Body of pancreas (tissue), 4 donors: ENCODE measurements at regions not wholly inside any gene's neighbourhood (a gene's known extent, or its start where the extent isn't known, plus 50 kb on each side); places are given as distances from the start of the nearest gene placed in this dataset.

ENCODE experiments used
- ATAC-seq: fragments of 150-250 bp; one replicate; pipeline ENCODE4 v1.9.1; 2016
- DNase-seq, 4 donors: peaks; one replicate each; pipeline ENCODE4 v3.0.0-alpha.2; 2019
- H3K27ac ChIP-seq, 4 donors: fragments of 200-600 bp; sonication (generic); 1 replicate in 3 of 4; 2 replicates in 1 of 4; pipeline versions ENCODE4 v1.5.1 to v1.6.1; 2016 to 2019; ENCODE audit warnings: mild to moderate bottlenecking in 1 of 4, mixed read lengths in 1 of 4, moderate library complexity in 1 of 4
- H3K27me3 ChIP-seq, 2 donors: fragments of 200-600 bp; sonication (generic); one replicate each; pipeline ENCODE4 v1.6.0; 2016; ENCODE audit warnings: mild to moderate bottlenecking in 1 of 2
- H3K36me3 ChIP-seq, 2 donors: fragments of 200-600 bp; sonication (generic); replicated peaks in 1 of 2; 2 replicates each; pipeline ENCODE4 v1.5.1; 2016; ENCODE audit warnings: low read depth in 2 of 2; ENCODE audit not compliant: insufficient read depth in 1 of 2
- H3K4me1 ChIP-seq: fragments of 200-600 bp; sonication (generic); one replicate; pipeline ENCODE4 v1.6.0; 2016
- H3K4me3 ChIP-seq, 2 donors: fragments of 200-600 bp; sonication (generic); 1 replicate in 1 of 2; 2 replicates in 1 of 2; pipeline ENCODE4 v1.5.1; 2016 to 2019
- H3K9me3 ChIP-seq, 3 donors: fragments of 200-600 bp; sonication (generic); 1 replicate in 2 of 3; 2 replicates in 1 of 3; pipeline ENCODE4 v1.5.1; 2016
- CTCF ChIP-seq, 7 experiments: fragments of 450-650 bp in 4 of 7; fragments of 200-600 bp in 3 of 7; sonication (generic) in 3 of 7; IDR thresholded peaks; one replicate each; pipeline ENCODE4 v1.5.1; 2016 to 2019; ENCODE audit warnings: antibody characterized with exemption in 7 of 7
- POLR2A ChIP-seq, 3 donors: fragments of 450-650 bp; IDR thresholded peaks; one replicate each; pipeline ENCODE4 v1.6.1; 2016; ENCODE audit warnings: antibody characterized with exemption in 3 of 3, mild to moderate bottlenecking in 2 of 3
- WGBS, 2 donors: methylation state at CpG; one replicate each; pipeline ENCODE4 v1.1.5; 2017; 5-methylcytosine and 5-hydroxymethylcytosine counted together
- intact Hi-C: fragments of 100-400 bp; cut with DNase I; formaldehyde crosslinking; loops from one replicate; pipeline ENCODE4 v1.15.1; 2023

DNA sequence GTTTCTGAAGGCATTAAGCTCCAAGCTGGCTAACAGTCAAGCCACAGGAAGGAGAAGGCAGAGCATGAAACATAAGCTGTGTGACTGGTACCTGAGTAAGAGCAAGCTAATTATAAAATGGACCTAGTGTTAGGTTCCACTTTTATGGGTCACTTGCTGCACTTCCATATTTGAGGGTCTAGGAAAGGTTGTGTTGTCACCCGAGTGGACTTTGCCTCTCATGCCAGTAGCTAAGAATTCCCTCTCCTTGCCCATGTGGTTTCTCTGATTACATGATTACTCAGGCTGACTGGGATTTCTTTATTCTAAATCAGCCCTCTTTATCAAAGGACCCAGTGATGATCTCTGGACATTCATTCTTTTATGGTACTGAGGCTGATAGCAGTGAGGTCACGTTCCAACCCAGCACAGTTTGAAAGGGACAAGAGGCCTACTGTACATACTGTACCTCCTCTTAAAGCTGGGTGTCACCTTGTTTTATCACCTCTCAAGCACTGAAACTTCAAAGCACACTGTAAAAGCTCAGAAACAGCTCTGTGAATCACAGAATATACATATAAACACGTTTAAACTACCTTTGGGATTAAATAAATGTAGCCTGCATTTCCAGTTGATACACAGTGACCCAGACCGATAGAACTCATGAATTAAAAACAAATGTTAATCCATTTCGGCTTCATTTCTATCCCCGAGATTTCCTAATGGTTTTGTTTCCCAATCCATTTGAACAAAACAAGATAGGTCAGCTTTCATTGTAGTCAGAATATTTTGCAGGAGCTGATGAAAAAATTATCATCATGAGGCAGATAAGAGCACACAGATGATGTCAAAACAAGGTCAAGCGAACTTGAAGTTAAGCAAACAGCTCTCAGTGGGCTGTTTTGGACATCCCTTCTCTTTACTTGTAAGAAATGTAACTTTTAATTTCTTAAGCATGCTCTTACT is 96.5 kb downstream of the ALDH8A1 start:
- Histone ChIP-seq H3K27me3 (no peaks in the 10 kb centered on the region), H3K36me3 (no peaks in the 10 kb centered on the region), H3K4me3 (no peak overlapping the region), H3K4me1 (peaks cover 4% of the 10 kb centered on the region), H3K9me3 (no peaks in the 10 kb centered on the region), H3K27ac (no peak overlapping the region)
- DNase-seq, result no peak
- peak; percentile 12 for ATAC-seq
- intact Hi-C loops, result no loop called here
- 49 to 57% methylated on average over 7 of the region's 7 CpGs for WGBS, 2 donors
- TF ChIP-seq CTCF (IDR thresholded peaks at IDR 0.05), result no peak
- no peak for TF ChIP-seq POLR2A (IDR thresholded peaks at IDR 0.05)

DNA sequence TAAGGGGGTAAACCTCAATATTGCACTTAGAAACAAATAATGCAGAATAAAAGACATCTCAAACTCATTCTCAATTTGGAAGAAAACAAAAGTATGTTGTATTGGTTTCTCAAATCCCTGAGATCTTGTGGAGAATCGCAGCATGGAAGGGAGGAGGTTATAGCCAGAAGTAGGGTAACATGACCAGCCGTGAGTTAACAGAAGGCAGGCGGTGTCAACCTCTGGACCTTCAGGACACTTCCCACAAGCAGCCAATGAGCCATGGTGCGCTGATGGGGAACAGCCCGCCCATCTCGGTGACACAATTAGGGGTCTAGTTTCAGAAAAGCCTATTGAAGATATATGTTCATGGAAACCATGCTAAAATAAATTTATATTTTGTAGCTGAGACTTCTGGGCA is 98.4 kb downstream of the ALDH8A1 start:
- H3K27ac ChIP-seq, result no peak overlapping the region
- TF ChIP-seq CTCF (IDR thresholded peaks at IDR 0.05) (no peak), POLR2A (IDR thresholded peaks at IDR 0.05) (no peak)
- no peak for ATAC-seq

DNA sequence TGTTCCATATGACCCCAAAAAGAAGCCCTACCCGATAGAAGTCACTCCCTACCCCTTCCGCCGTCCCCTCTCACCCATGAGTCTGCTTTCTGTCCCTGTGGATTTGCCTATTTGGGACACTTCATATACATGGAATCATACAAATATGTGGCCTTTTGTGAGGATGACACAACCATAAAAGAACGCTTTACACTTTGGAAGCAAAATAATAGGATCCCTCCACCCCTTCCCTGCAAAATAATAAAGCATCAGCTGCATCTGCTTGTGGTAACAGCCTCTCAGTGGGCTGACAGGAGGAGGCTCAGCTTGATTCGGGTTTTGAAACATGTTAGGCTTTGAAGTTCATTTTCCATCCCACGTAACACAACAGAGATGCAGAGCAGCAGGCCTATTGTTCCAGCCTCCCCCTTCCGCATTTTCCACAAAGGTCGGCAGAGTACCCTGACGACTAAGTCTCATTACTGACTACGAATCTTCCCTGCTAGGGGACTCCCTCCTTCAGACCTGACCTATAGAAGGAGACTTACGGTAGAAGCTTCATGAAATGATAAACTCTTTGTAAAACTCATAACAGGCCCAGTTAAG is 99.1 kb downstream of the ALDH8A1 start:
- H3K4me1 ChIP-seq, result peaks cover 4% of the 10 kb centered on the region
- H3K27ac ChIP-seq, result no peak overlapping the region
- TF ChIP-seq CTCF (IDR thresholded peaks at IDR 0.05) (no peak), POLR2A (IDR thresholded peaks at IDR 0.05) (no peak)
- 75 to 86% methylated on average over 11 of the region's 11 CpGs for WGBS, 2 donors
- no peaks in the 10 kb centered on the region for H3K36me3 ChIP-seq
- H3K9me3 ChIP-seq, result no peaks in the 10 kb centered on the region
- no peak overlapping the region for H3K4me3 ChIP-seq
- DNase-seq (no peak), ATAC-seq (no peak)
- intact Hi-C loops, result no loop called here
- H3K27me3 ChIP-seq, result no peaks in the 10 kb centered on the region

More for the DNA sequence above, 98.4 kb downstream of the ALDH8A1 start:
- Histone ChIP-seq H3K36me3 (no peaks in the 10 kb centered on the region), H3K4me3 (no peak overlapping the region), H3K9me3 (no peaks in the 10 kb centered on the region), H3K4me1 (peaks cover 4% of the 10 kb centered on the region), H3K27me3 (no peaks in the 10 kb centered on the region)
- intact Hi-C loops, result no loop called here
- 80 to 92% methylated on average over 6 of the region's 6 CpGs for WGBS, 2 donors
- DNase-seq, result no peak

DNA sequence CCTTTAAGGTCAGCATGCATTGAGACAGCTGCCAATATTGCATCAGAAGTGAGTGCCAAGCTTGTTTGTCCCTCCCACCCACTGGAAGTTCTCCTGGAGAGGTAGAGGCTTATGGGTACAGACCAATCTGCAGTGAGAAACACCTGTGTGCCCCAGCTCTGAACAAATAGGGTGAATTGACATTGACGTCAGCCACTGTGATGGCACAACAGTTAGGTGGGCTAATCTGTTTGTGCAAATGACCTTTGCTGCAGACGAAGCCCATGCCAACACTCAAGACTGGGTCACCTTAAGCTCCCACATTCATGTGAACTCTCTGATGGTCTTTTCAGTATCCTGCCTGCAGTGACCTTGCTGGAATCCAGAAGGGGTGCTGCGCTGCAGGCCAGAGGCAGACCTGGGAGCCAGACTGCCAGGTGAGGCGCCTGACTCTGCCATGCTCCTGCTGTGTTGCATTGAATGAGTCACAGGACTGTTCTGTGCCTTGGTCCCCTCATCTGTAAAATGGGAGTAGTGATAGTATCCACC is 99.9 kb downstream of the ALDH8A1 start:
- no peak for TF ChIP-seq POLR2A (IDR thresholded peaks at IDR 0.05)
- TF ChIP-seq CTCF (IDR thresholded peaks at IDR 0.05), result no peak
- intact Hi-C loops, result no loop called here

More for the DNA sequence above, 99.9 kb downstream of the ALDH8A1 start:
- Histone ChIP-seq H3K4me1 (peaks cover 4% of the 10 kb centered on the region), H3K27me3 (no peaks in the 10 kb centered on the region), H3K9me3 (no peaks in the 10 kb centered on the region), H3K27ac (no peak overlapping the region), H3K36me3 (no peaks in the 10 kb centered on the region), H3K4me3 (no peak overlapping the region)
- DNase-seq (no peak), ATAC-seq (no peak)
- WGBS, 2 donors, result 67 to 77% methylated on average over 3 to 4 of the region's 4 CpGs
